ENCODE measurements at regions not wholly inside any gene's neighbourhood (a gene's known extent, or its start where the extent isn't known, plus 50 kb on each side); places are given as distances from the start of the nearest gene placed in this dataset.

DNA sequence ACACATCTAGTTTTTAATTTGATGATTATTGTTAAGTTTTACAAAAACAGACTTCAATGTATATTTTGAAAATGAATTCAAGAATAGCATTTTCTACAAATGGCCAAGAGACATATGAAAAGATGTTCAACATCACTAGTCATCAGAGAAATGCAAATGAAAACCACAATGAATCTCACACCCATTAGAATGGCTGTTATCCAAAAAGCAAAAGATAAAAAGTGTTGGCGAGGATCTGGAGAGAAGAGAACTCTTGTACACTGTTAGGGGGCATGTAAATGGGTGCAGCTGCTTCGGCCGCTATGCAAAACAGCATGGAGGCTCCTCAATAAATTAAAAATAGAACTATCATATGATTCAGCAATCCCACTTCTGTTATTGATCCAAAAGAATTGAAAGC is 185.8 kb upstream of the CCN2 start (continued):
- TF ChIP-seq, protein P1, sequence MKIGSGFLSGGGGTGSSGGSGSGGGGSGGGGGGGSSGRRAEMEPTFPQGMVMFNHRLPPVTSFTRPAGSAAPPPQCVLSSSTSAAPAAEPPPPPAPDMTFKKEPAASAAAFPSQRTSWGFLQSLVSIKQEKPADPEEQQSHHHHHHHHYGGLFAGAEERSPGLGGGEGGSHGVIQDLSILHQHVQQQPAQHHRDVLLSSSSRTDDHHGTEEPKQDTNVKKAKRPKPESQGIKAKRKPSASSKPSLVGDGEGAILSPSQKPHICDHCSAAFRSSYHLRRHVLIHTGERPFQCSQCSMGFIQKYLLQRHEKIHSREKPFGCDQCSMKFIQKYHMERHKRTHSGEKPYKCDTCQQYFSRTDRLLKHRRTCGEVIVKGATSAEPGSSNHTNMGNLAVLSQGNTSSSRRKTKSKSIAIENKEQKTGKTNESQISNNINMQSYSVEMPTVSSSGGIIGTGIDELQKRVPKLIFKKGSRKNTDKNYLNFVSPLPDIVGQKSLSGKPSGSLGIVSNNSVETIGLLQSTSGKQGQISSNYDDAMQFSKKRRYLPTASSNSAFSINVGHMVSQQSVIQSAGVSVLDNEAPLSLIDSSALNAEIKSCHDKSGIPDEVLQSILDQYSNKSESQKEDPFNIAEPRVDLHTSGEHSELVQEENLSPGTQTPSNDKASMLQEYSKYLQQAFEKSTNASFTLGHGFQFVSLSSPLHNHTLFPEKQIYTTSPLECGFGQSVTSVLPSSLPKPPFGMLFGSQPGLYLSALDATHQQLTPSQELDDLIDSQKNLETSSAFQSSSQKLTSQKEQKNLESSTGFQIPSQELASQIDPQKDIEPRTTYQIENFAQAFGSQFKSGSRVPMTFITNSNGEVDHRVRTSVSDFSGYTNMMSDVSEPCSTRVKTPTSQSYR (CRISPR knock-in tag; IDR thresholded peaks at IDR 0.05) = no peak
- TF ChIP-seq, protein P2, sequence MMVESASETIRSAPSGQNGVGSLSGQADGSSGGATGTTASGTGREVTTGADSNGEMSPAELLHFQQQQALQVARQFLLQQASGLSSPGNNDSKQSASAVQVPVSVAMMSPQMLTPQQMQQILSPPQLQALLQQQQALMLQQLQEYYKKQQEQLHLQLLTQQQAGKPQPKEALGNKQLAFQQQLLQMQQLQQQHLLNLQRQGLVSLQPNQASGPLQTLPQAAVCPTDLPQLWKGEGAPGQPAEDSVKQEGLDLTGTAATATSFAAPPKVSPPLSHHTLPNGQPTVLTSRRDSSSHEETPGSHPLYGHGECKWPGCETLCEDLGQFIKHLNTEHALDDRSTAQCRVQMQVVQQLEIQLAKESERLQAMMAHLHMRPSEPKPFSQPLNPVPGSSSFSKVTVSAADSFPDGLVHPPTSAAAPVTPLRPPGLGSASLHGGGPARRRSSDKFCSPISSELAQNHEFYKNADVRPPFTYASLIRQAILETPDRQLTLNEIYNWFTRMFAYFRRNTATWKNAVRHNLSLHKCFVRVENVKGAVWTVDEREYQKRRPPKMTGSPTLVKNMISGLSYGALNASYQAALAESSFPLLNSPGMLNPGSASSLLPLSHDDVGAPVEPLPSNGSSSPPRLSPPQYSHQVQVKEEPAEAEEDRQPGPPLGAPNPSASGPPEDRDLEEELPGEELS (CRISPR knock-in tag; IDR thresholded peaks at IDR 0.05) = no peak
- TF ChIP-seq GTF2I (CRISPR knock-in tag; conservative IDR thresholded peaks at IDR 0.05) (no peak), ZNF425 (CRISPR knock-in tag; conservative IDR thresholded peaks at IDR 0.05) (no peak), ZNF671 (CRISPR knock-in tag; IDR thresholded peaks at IDR 0.05) (no peak)
- TF ChIP-seq, protein P3, sequence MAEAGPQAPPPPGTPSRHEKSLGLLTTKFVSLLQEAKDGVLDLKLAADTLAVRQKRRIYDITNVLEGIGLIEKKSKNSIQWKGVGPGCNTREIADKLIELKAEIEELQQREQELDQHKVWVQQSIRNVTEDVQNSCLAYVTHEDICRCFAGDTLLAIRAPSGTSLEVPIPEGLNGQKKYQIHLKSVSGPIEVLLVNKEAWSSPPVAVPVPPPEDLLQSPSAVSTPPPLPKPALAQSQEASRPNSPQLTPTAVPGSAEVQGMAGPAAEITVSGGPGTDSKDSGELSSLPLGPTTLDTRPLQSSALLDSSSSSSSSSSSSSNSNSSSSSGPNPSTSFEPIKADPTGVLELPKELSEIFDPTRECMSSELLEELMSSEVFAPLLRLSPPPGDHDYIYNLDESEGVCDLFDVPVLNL (CRISPR knock-in tag; IDR thresholded peaks at IDR 0.05; ENCODE audit: borderline replicate concordance, low read depth) = no peak
- TF ChIP-seq, protein P4, sequence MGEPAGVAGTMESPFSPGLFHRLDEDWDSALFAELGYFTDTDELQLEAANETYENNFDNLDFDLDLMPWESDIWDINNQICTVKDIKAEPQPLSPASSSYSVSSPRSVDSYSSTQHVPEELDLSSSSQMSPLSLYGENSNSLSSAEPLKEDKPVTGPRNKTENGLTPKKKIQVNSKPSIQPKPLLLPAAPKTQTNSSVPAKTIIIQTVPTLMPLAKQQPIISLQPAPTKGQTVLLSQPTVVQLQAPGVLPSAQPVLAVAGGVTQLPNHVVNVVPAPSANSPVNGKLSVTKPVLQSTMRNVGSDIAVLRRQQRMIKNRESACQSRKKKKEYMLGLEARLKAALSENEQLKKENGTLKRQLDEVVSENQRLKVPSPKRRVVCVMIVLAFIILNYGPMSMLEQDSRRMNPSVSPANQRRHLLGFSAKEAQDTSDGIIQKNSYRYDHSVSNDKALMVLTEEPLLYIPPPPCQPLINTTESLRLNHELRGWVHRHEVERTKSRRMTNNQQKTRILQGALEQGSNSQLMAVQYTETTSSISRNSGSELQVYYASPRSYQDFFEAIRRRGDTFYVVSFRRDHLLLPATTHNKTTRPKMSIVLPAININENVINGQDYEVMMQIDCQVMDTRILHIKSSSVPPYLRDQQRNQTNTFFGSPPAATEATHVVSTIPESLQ (CRISPR knock-in tag; IDR thresholded peaks at IDR 0.05) = no peak

DNA sequence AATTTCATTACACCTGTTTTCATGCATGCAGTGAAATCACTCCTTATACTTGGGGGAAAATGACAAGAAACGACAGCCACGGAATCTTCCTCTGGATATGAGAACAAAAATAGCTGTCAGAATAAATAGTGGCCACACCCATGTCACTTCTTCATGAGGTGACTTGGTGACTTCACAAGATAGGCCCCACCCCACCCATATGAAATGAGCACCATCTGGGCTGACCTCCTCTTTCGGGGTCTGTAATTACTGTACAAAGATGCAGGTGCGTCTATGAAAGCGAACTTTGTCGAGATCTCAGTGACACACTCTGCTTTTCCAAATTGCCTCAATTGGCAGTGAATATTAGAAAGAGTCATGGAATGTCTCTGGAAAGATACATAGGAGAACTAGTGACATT is 184.2 kb upstream of the CCN2 start:
- Mint-ChIP-seq H3K4me3 (no peak overlapping the region), H3K27ac (no peak overlapping the region), H3K4me1 (peaks cover 38% of the 10 kb centered on the region), H3K36me3 (no peaks in the 10 kb centered on the region), H3K9me3 (no peaks in the 10 kb centered on the region), H3K27me3 (ENCODE audit: low read depth) (peaks cover 9% of the 10 kb centered on the region; the same call in 1 of the 2 replicates)
- TF ChIP-seq, protein P5, sequence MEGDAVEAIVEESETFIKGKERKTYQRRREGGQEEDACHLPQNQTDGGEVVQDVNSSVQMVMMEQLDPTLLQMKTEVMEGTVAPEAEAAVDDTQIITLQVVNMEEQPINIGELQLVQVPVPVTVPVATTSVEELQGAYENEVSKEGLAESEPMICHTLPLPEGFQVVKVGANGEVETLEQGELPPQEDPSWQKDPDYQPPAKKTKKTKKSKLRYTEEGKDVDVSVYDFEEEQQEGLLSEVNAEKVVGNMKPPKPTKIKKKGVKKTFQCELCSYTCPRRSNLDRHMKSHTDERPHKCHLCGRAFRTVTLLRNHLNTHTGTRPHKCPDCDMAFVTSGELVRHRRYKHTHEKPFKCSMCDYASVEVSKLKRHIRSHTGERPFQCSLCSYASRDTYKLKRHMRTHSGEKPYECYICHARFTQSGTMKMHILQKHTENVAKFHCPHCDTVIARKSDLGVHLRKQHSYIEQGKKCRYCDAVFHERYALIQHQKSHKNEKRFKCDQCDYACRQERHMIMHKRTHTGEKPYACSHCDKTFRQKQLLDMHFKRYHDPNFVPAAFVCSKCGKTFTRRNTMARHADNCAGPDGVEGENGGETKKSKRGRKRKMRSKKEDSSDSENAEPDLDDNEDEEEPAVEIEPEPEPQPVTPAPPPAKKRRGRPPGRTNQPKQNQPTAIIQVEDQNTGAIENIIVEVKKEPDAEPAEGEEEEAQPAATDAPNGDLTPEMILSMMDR (IDR thresholded peaks at IDR 0.05) = no peak
- TF ChIP-seq ZNF232 (CRISPR knock-in tag; IDR thresholded peaks at IDR 0.05) = no peak
- CTCF ChIA-PET = no interaction called here
- POLR2A ChIA-PET = no interaction called here
- no peak for DNase-seq (ENCODE audit: low spot score)
- ATAC-seq = no peak
